ENCODE measurements at regions not wholly inside any gene's neighbourhood (a gene's known extent, or its start where the extent isn't known, plus 50 kb on each side); places are given as distances from the start of the nearest gene placed in this dataset.

- Histone ChIP-seq H3K27ac (ENCODE audit: low read length) (no peak overlapping the region), H3K27me3 (ENCODE audit: control insufficient read depth, insufficient read depth, low read length) (no peaks in the 10 kb centered on the region; the same call in 1 of the 2 replicates), H3K4me3 (ENCODE audit: low read depth in 2 of 2, low read length in 2 of 2) (no peak overlapping the region), H3K4me1 (ENCODE audit: control insufficient read depth, insufficient read depth, low read length) (no peaks in the 10 kb centered on the region), H3K9me3 (ENCODE audit: control insufficient read depth, insufficient read depth, low read depth, low read length) (no peaks in the 10 kb centered on the region), H3K36me3 (ENCODE audit: control insufficient read depth, insufficient read depth, low read length) (no peaks in the 10 kb centered on the region)
- in situ Hi-C loops (cut with HindIII; ENCODE audit: low pct_unique_long_range_greater_than_20kb, low sequenced_read_pairs): no loop called here
- ChIA-PET CTCF (no interaction called here), POLR2A (no interaction called here)
- intact Hi-C loops (cut with micrococcal nuclease; ENCODE audit: unreplicated experiment): no loop called here
- no TSS peak for BruUV-seq (replicated peaks)
- no peak for DNase-seq (ENCODE audit: low read depth, low spot score)
- TF ChIP-seq SIN3A (IDR thresholded peaks at IDR 0.05; ENCODE audit: borderline replicate concordance, insufficient read depth, low read depth, low read length) (no peak), REST (IDR thresholded peaks at IDR 0.05; ENCODE audit: insufficient read depth in 1 of 2, low read depth in 2 of 2, low read length in 1 of 2) (no peak), POLR2AphosphoS5 (IDR thresholded peaks at IDR 0.05; ENCODE audit: low read depth, low read length) (no peak), TCF7L2 (IDR thresholded peaks at IDR 0.05; ENCODE audit: low read depth, low read length) (no peak), CTCF (IDR thresholded peaks at IDR 0.05) (no peak)
- ATAC-seq: no peak
Measured at GRCh38 chr1:4327142-4327541, 327.3 kb upstream of the AJAP1 start.

GRCh38 chr1:4328402-4329071 is 325.9 kb upstream of the AJAP1 start:
- no peaks in the 10 kb centered on the region for H3K36me3 ChIP-seq (ENCODE audit: control insufficient read depth, insufficient read depth, low read length)
- DNase-seq (ENCODE audit: low read depth, low spot score) (no peak), ATAC-seq (no peak)
- intact Hi-C loops (cut with micrococcal nuclease; ENCODE audit: unreplicated experiment): no loop called here
- POLR2A ChIA-PET: no interaction called here
- no peak overlapping the region for H3K4me3 ChIP-seq (ENCODE audit: low read depth in 2 of 2, low read length in 2 of 2)
- CTCF ChIA-PET: no interaction called here
- in situ Hi-C loops (cut with HindIII; ENCODE audit: low pct_unique_long_range_greater_than_20kb, low sequenced_read_pairs): no loop called here
- H3K9me3 ChIP-seq (ENCODE audit: control insufficient read depth, insufficient read depth, low read depth, low read length): no peaks in the 10 kb centered on the region
- H3K27me3 ChIP-seq (ENCODE audit: control insufficient read depth, insufficient read depth, low read length): no peaks in the 10 kb centered on the region; the same call in 1 of the 2 replicates
- no TSS peak for BruUV-seq (replicated peaks)
- TF ChIP-seq TCF7L2 (IDR thresholded peaks at IDR 0.05; ENCODE audit: low read depth, low read length) (no peak), CTCF (IDR thresholded peaks at IDR 0.05) (no peak), REST (IDR thresholded peaks at IDR 0.05; ENCODE audit: insufficient read depth in 1 of 2, low read depth in 2 of 2, low read length in 1 of 2) (no peak), POLR2AphosphoS5 (IDR thresholded peaks at IDR 0.05; ENCODE audit: low read depth, low read length) (no peak), SIN3A (IDR thresholded peaks at IDR 0.05; ENCODE audit: borderline replicate concordance, insufficient read depth, low read depth, low read length) (no peak)
- H3K27ac ChIP-seq (ENCODE audit: low read length): no peak overlapping the region
- H3K4me1 ChIP-seq (ENCODE audit: control insufficient read depth, insufficient read depth, low read length): no peaks in the 10 kb centered on the region

Measured in Panc1 (cell line).